ENCODE measurements at regions not wholly inside any gene's neighbourhood (a gene's known extent, or its start where the extent isn't known, plus 50 kb on each side); places are given as distances from the start of the nearest gene placed in this dataset.
"Not testable (repeated sequence)": the region's sequence is repeated elsewhere in the genome, so short reads cannot be mapped to it uniquely, and the experiment has no call there.

GRCh38 chr4:118494437-118494836 lies 141.6 kb upstream of the PRSS12 start:
- not testable (repeated sequence) for TF ChIP-seq HOXB13 (CRISPR knock-in tag; IDR thresholded peaks at IDR 0.05; ENCODE audit: low read depth); EP300 (IDR thresholded peaks at IDR 0.05); CTCF (IDR thresholded peaks at IDR 0.05); CBX8 (IDR thresholded peaks at IDR 0.05); ZSCAN20 (CRISPR knock-in tag; IDR thresholded peaks at IDR 0.05); POLR2A (IDR thresholded peaks at IDR 0.05; ENCODE audit: low read length); PHF8 (IDR thresholded peaks at IDR 0.05; ENCODE audit: borderline replicate concordance, low read depth); CEBPB (IDR thresholded peaks at IDR 0.05); RAD21 (conservative IDR thresholded peaks at IDR 0.05 in 1 of 2, IDR thresholded peaks at IDR 0.05 in 1 of 2); MAFK (IDR thresholded peaks at IDR 0.05; ENCODE audit: partially characterized antibody); NR3C1 (IDR thresholded peaks at IDR 0.05); HMGXB4 (CRISPR knock-in tag; IDR thresholded peaks at IDR 0.05; ENCODE audit: borderline replicate concordance)

Data from A549 (cell line).